Omental fat pad (tissue), 3 donors: ENCODE measurements at regions not wholly inside any gene's neighbourhood (a gene's known extent, or its start where the extent isn't known, plus 50 kb on each side); places are given as distances from the start of the nearest gene placed in this dataset.
A peak's percentile ranks its signal among the peaks of the same experiment; 100 is the strongest.

Experiments used
- ATAC-seq: fragments of 150-250 bp; one replicate; pipeline ENCODE4 v1.9.1; 2016; ENCODE audit warnings: mild to moderate bottlenecking, moderate library complexity; ENCODE audit not compliant: low FRiP score
- DNase-seq: peaks from one replicate; pipeline ENCODE4 v3.0.0-alpha.2; 2019; ENCODE audit warnings: low spot score
- TF ChIP-seq, protein P1 (sequence below), 3 donors: fragments of 450-650 bp; IDR thresholded peaks; one replicate each; pipeline ENCODE4 v1.5.1; 2016 to 2017; ENCODE audit warnings: antibody characterized with exemption in 3 of 3, mild to moderate bottlenecking in 3 of 3, moderate library complexity in 2 of 3

DNA sequence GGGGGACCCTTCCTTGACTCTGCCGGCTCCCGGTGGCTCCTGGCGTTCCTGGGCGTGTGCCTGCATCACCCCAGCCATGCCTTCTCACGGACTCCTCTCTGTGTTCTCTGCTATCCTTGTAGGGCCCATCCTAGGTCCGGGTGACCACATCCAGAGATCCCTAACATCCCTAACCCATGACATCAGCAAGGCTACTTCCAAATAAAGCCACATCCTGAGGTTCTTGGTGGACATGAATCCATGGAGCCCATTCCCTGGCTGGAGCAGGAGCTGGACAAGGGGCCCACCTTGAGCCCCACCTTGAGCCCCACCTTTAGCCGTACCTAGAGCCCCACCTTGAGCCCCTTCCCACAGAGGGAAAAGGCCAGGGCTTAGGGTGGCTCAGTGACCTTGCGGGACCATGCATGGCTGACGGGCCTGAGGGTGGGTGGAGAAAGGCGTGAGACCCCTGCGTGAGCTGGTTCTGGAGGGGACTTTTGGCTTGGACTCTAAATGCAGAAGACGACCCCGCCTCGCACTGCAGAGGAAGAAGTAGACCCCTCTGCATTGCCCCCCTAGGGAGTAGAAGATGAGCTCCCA is 58.5 kb upstream of the INPP5A start:
- no peak for DNase-seq
- no peak for ATAC-seq
- TF ChIP-seq, protein P1, sequence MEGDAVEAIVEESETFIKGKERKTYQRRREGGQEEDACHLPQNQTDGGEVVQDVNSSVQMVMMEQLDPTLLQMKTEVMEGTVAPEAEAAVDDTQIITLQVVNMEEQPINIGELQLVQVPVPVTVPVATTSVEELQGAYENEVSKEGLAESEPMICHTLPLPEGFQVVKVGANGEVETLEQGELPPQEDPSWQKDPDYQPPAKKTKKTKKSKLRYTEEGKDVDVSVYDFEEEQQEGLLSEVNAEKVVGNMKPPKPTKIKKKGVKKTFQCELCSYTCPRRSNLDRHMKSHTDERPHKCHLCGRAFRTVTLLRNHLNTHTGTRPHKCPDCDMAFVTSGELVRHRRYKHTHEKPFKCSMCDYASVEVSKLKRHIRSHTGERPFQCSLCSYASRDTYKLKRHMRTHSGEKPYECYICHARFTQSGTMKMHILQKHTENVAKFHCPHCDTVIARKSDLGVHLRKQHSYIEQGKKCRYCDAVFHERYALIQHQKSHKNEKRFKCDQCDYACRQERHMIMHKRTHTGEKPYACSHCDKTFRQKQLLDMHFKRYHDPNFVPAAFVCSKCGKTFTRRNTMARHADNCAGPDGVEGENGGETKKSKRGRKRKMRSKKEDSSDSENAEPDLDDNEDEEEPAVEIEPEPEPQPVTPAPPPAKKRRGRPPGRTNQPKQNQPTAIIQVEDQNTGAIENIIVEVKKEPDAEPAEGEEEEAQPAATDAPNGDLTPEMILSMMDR (IDR thresholded peaks at IDR 0.05) = no peak

DNA sequence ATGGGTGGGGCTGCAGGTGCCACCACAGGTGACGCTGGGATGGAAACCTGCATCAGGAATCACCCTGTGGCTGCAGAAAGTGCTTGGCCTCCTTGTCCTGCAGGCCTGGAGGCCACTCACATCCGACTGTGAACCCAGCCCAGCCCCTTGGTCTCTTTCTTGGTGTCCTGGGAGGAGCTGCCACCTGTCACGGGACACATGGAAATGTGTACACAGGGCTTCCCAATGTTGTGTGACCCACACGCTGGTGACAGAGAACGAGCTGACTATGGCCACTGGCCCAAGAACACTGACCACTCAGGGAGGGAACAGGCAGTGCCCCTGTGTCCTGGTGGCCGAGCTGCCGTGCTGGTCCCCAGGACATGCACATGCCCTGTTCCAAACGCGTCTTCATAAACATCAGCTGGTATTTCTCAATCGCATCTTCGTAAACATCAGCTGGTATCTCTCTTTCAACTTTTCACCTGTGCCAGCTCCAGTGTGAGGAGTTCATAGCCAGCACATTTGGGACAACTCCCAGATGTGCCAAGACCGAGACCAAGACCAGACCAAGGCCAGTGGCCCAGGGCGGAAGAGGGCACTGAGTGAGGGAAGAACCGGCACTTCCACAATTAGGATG is 57.9 kb upstream of the INPP5A start:
- TF ChIP-seq, protein P1 (IDR thresholded peaks at IDR 0.05) = no peak
- ATAC-seq (no peak), DNase-seq (no peak)

DNA sequence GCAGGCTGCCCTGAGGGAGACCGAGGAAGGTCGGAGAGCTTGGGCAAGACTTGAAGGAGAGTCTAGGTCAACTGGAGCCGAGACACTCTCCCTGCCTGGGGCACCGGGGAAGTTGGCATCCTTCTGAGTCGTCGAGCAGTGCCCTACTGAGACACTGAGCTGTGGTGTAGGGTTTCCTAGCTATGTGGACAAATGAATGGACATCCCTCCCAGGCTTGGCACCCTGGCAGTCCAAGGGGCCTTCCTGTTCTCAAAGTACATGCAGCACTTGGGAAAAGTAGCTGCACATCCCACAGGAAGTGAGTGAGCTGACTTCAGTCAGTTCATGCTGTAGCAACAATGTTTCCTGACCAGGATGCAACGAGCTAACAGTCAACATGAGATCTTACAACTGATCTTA is 57.2 kb upstream of the INPP5A start:
- TF ChIP-seq, protein P1 (IDR thresholded peaks at IDR 0.05) = no peak
- no peak for ATAC-seq
- DNase-seq = no peak

DNA sequence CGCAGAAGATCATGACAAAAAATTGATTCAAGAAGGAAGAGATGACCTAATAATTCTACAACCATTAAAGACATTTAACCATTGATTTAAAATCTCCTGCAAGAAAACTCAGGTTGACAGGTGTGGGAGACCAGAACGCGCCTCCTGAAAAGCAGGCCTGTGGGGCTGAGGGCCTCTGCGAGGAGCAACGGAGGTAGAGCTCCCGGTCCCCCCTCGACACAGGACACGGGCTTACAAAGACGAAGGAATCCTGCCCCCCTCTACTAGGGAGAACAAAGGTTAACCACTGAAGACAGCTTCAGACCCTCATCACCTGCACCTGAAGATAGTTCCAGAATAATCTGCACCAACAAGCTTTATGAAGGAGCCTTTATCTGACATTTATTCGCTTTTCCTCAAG is 55.9 kb upstream of the INPP5A start:
- no peak for ATAC-seq
- DNase-seq = no peak
- TF ChIP-seq, protein P1 (IDR thresholded peaks at IDR 0.05) = no peak

DNA sequence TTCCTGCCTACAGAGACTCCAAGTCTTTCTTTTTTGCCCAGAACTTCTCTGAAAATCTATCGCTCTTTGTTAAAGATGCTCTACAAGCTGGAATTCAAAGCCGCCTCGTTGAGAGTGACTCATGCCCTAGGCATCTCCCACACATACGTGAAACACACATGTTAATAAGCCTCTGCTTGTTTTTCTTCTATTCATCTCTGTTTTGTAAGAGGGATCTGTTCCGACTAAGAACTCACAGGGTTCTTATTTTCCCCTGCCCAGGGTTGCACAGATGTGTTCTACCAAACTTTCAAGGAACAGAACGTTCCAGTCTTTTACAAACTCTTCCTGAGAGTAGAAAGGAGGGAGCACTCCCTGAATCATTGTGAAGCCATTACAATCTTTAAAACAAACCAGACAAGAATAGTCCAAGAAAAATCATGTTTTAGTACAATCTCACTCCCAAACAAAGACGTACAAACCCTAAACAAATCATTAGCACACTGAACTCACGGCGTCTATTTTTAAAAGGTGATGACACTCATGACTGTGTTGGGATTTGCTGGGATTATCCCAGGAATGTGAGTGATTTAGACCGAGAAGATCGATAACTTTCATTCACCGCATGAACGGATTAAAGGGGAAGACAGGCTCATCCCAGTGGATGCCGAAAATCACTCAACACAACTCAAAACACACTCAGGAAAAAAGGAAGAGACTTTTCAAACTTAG is 55.3 kb upstream of the INPP5A start:
- DNase-seq = no peak
- TF ChIP-seq, protein P1 (IDR thresholded peaks at IDR 0.05) = no peak
- peak; percentile 59 for ATAC-seq

DNA sequence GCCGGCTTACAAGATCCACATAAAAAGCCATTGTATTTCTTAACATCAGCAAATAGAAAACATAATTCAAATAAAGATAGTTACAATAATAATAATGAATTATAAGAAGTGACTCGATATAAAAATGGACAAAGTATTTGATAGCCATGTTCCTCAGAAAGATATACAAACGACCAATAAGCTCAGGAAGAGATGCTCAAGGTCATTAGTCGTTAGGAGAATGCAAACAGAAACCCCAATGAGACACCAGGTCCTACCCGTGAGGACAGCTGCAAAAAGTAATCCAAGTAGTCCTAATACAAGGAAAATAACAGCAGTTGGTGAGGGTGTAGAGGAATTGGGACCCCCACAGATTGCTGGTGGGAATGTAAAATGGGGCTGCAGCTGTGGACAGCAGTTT is 54.2 kb upstream of the INPP5A start:
- DNase-seq = no peak
- TF ChIP-seq, protein P1 (IDR thresholded peaks at IDR 0.05) = no peak
- ATAC-seq = no peak

DNA sequence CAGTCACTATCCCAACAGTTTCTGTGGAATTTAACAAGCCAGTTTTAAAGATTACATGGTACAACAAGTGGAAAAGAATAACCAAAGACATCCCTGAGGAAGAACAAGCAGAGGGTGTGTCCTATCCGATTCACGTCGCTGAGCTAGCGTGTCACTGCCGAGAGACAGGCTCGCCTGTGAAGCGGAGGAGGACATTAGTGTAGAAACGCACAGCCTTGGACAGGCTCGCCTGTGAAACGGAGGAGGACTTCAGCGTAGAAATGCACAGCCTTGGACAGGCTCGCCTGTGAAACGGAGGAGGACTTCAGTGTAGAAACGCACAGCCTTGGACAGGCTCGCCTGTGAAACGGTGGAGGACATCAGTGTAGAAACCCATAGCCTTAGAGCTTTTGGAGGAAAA is 52.7 kb upstream of the INPP5A start:
- DNase-seq = no peak
- TF ChIP-seq, protein P1 (IDR thresholded peaks at IDR 0.05) = no peak
- ATAC-seq = no peak
